Neuronal stem cell (in vitro differentiated cells): ENCODE measurements at regions not wholly inside any gene's neighbourhood (a gene's known extent, or its start where the extent isn't known, plus 50 kb on each side); places are given as distances from the start of the nearest gene placed in this dataset.

Experiments
- DNase-seq: peaks from one replicate; pipeline ENCODE4 v3.0.0-alpha.2; 2013; ENCODE audit warnings: low spot score
- H2AFZ ChIP-seq: one replicate; pipeline ENCODE4 v1.6.1; 2013; ENCODE audit warnings: mild to moderate bottlenecking, low read length, inconsistent platforms
- H2AK5ac ChIP-seq: 2 replicates; pipeline ENCODE4 v1.6.1; 2013; ENCODE audit warnings: low read depth, mild to moderate bottlenecking, inconsistent platforms, low read length, moderate library complexity, mixed read lengths
- H2BK120ac ChIP-seq: 2 replicates; pipeline ENCODE4 v1.6.1; 2013; ENCODE audit warnings: low read depth, mild to moderate bottlenecking, inconsistent platforms, low read length, moderate library complexity, mixed read lengths
- H2BK12ac ChIP-seq: one replicate; pipeline ENCODE4 v1.6.1; 2013; ENCODE audit warnings: low read length, inconsistent platforms
- H2BK15ac ChIP-seq: 2 replicates; pipeline ENCODE4 v1.6.1; 2013; ENCODE audit warnings: mild to moderate bottlenecking, low read length, inconsistent platforms, mixed read lengths
- H2BK5ac ChIP-seq: one replicate; pipeline ENCODE4 v1.6.1; 2013; ENCODE audit warnings: inconsistent platforms, mild to moderate bottlenecking, low read length, moderate library complexity
- H3K14ac ChIP-seq: one replicate; pipeline ENCODE4 v1.6.1; 2013; ENCODE audit warnings: low read length, inconsistent platforms
- H3K18ac ChIP-seq: 2 replicates; pipeline ENCODE4 v1.6.1; 2013; ENCODE audit warnings: low read length, inconsistent platforms
- H3K23ac ChIP-seq: 2 replicates; pipeline ENCODE4 v1.6.1; 2013; ENCODE audit warnings: low read depth, mild to moderate bottlenecking, mixed read lengths, low read length, inconsistent platforms; ENCODE audit not compliant: poor library complexity
- H3K27ac ChIP-seq: replicated peaks from 3 replicates; pipeline ENCODE4 v1.5.1; 2013; ENCODE audit warnings: low read length, inconsistent platforms
- H3K27me3 ChIP-seq, 3 experiments: 2 replicates each; pipeline ENCODE4 v1.6.1; 2013; ENCODE audit warnings: low read length in 3 of 3, mild to moderate bottlenecking in 2 of 3, inconsistent platforms in 1 of 3, low read depth in 1 of 3, mixed read lengths in 1 of 3, moderate library complexity in 1 of 3; ENCODE audit not compliant: control insufficient read depth in 3 of 3, insufficient read depth in 3 of 3
- H3K36me3 ChIP-seq, 2 donors: replicated peaks in 1 of 2; 2 replicates each; pipeline ENCODE4 v1.6.1; 2013; ENCODE audit warnings: low read length in 2 of 2; ENCODE audit not compliant: control insufficient read depth in 2 of 2, insufficient read depth in 2 of 2
- H3K4ac ChIP-seq: 2 replicates; pipeline ENCODE4 v1.6.1; 2013; ENCODE audit warnings: inconsistent platforms, mild to moderate bottlenecking, low read length, moderate library complexity
- H3K4me1 ChIP-seq, 2 donors: 1 replicate in 1 of 2; 2 replicates in 1 of 2; pipeline ENCODE4 v1.6.1; 2013; ENCODE audit warnings: low read length in 2 of 2, low read depth in 1 of 2; ENCODE audit not compliant: control insufficient read depth in 2 of 2, insufficient read depth in 1 of 2
- H3K4me2 ChIP-seq: one replicate; pipeline ENCODE4 v1.6.1; 2013; ENCODE audit warnings: mild to moderate bottlenecking, low read length, inconsistent platforms; ENCODE audit not compliant: insufficient read depth, poor library complexity, severe bottlenecking
- H3K4me3 ChIP-seq, 2 donors: 2 replicates each; pipeline ENCODE4 v1.5.1; 2013; ENCODE audit warnings: low read length in 2 of 2, mild to moderate bottlenecking in 2 of 2, inconsistent platforms in 1 of 2, moderate library complexity in 1 of 2
- H3K79me1 ChIP-seq: one replicate; pipeline ENCODE4 v1.6.1; 2013; ENCODE audit warnings: low read depth, mild to moderate bottlenecking, inconsistent platforms, low read length, moderate library complexity
- H3K9ac ChIP-seq: one replicate; pipeline ENCODE4 v1.6.1; 2013; ENCODE audit warnings: mild to moderate bottlenecking, low read depth, low read length, inconsistent platforms; ENCODE audit not compliant: poor library complexity
- H3K9me3 ChIP-seq, 2 donors: replicated peaks in 1 of 2; 2 replicates each; pipeline versions ENCODE3 to v1.6.1; 2013; ENCODE audit warnings: low read length in 2 of 2, mild to moderate bottlenecking in 2 of 2, inconsistent platforms in 1 of 2, low read depth in 1 of 2, mixed read lengths in 1 of 2, moderate library complexity in 1 of 2; ENCODE audit not compliant: control insufficient read depth in 2 of 2, insufficient read depth in 1 of 2
- H4K8ac ChIP-seq: one replicate; pipeline ENCODE4 v1.6.1; 2013; ENCODE audit warnings: low read depth, mild to moderate bottlenecking, inconsistent platforms, low read length, moderate library complexity
- H4K91ac ChIP-seq: one replicate; pipeline ENCODE4 v1.6.1; 2013; ENCODE audit warnings: low read length, low read depth, mild to moderate bottlenecking, inconsistent platforms; ENCODE audit not compliant: poor library complexity
- WGBS, 2 donors: extraction: QIAGEN DNeasy Blood & Tissue Kit; methylation state at CpG; one replicate each; pipeline ENCODE4 v1.1.7; 2013; ENCODE audit warnings: missing lambda C conversion rate in 2 of 2, mixed read lengths in 1 of 2; ENCODE audit not compliant: insufficient read length in 2 of 2, insufficient replicate concordance in 1 of 2; ENCODE audit errors: extremely low coverage in 2 of 2; 5-methylcytosine and 5-hydroxymethylcytosine counted together

DNA sequence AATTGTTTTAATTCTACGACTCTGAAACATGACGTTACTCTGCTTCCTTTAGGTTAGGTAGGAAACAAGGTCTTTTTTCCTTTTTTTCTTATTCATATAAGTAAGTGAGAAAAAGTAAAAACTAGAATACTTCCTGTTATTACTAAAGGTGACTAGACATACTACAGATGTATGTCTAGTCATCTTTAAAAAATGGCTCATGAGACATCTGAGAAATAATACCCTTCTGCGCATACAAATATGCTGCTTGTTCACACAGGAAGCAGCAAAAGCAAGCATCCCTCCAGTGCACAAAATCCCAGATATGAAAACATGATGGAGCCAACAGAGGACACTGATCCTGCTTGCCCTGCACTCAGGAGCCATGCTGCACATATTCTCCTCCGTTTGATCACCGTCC is 699.1 kb downstream of the EPM2A start:
- H2AFZ ChIP-seq: no peak overlapping the region
- H3K4ac ChIP-seq: no peak overlapping the region
- H3K27me3 ChIP-seq: no peaks in the 10 kb centered on the region
- no peak overlapping the region for H3K23ac ChIP-seq
- no peak overlapping the region for H4K91ac ChIP-seq
- no CpG with 5 or more reads among the region's 5 CpGs for WGBS, 2 donors
- H3K14ac ChIP-seq: no peak overlapping the region
- no peak overlapping the region for H2AK5ac ChIP-seq
- H3K27ac ChIP-seq: no peak overlapping the region
- no peak overlapping the region for H2BK120ac ChIP-seq
- H2BK5ac ChIP-seq: no peak overlapping the region
- H3K18ac ChIP-seq: no peak overlapping the region
- H3K4me2 ChIP-seq: no peak overlapping the region
- no peaks in the 10 kb centered on the region for H3K79me1 ChIP-seq
- H3K36me3 ChIP-seq: no peaks in the 10 kb centered on the region
- H4K8ac ChIP-seq: no peak overlapping the region
- no peak for DNase-seq
- H3K9ac ChIP-seq: no peak overlapping the region
- H3K4me1 ChIP-seq: no peaks in the 10 kb centered on the region
- no peak overlapping the region for H2BK12ac ChIP-seq
- H3K9me3 ChIP-seq: peaks cover 0 to 2% of the 10 kb centered on the region in 2 donors
- no peak overlapping the region for H2BK15ac ChIP-seq
- H3K4me3 ChIP-seq: no peak overlapping the region

DNA sequence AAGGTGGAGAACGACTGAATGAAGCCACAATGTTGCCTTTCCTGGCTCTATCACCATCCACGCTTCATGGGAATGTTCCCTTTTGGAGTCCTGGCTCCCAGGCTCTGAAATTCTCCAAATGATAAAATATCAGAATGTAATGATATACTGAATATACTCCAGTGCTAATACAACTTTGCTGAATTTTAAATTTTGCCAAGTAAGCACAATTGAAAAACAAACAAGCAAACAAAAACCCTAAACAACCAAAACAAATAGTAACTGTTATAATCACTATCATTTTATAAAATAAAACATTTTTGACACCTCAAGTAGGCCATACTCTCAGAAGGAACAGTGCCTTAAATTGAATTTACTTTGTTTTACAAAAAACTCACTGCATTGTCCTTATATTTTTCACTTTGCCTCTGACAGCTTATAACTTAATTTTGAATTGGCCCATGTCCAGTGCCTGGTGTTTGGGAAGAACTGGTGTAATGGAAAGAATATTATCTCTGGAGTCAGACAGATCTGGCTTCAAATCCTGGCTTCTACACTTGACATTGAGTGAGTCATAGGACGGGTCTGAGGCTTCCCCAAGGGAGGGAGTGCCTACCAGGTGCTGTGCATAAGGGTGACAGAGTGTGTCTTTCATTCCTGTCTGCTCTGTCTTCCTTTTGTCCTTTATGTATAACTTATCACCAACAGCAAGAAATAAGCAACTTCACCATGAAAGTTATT is 698.3 kb downstream of the EPM2A start:
- no peak overlapping the region for H3K4ac ChIP-seq
- H3K9me3 ChIP-seq: peaks cover 0 to 2% of the 10 kb centered on the region in 2 donors
- H4K91ac ChIP-seq: no peak overlapping the region
- no peak overlapping the region for H2BK12ac ChIP-seq
- H3K9ac ChIP-seq: no peak overlapping the region
- DNase-seq: no peak
- no peak overlapping the region for H2AK5ac ChIP-seq
- no peak overlapping the region for H3K4me2 ChIP-seq
- no peak overlapping the region for H4K8ac ChIP-seq
- H3K18ac ChIP-seq: no peak overlapping the region
- no peak overlapping the region for H2BK5ac ChIP-seq
- no peak overlapping the region for H3K23ac ChIP-seq
- H3K27me3 ChIP-seq: no peaks in the 10 kb centered on the region
- H3K79me1 ChIP-seq: no peaks in the 10 kb centered on the region
- H3K27ac ChIP-seq: no peak overlapping the region
- no peak overlapping the region for H2AFZ ChIP-seq
- H2BK120ac ChIP-seq: no peak overlapping the region
- no peaks in the 10 kb centered on the region for H3K36me3 ChIP-seq
- no peak overlapping the region for H3K14ac ChIP-seq
- no peaks in the 10 kb centered on the region for H3K4me1 ChIP-seq
- H3K4me3 ChIP-seq: no peak overlapping the region
- no peak overlapping the region for H2BK15ac ChIP-seq
- no CpG with 5 or more reads among the region's 3 CpGs for WGBS, 2 donors

DNA sequence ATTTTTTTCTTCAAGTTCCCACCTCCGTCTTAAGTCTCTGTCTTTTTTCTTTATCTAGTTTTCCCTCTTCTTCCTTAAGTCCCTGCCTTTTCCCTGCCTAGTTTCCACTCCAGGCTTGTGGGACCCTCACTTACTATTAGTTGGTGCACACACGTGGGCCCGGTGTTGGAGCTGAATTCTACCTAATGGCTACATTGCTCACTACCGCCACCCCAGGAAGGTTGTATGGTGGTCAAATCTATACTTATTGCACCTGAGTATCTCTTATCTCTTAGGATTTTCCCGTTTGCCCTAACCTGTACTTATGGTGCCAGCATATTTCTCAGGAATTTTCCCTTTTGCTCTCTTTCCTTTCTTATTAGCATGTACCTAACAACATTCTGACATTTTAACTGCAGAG is 692.8 kb downstream of the EPM2A start:
- H3K9me3 ChIP-seq: no peaks in the 10 kb centered on the region
- DNase-seq: no peak
- no peak overlapping the region for H2BK15ac ChIP-seq
- no peak overlapping the region for H3K18ac ChIP-seq
- H3K14ac ChIP-seq: no peak overlapping the region
- H2BK120ac ChIP-seq: no peak overlapping the region
- no peak overlapping the region for H2AK5ac ChIP-seq
- no peak overlapping the region for H4K91ac ChIP-seq
- H3K36me3 ChIP-seq: no peaks in the 10 kb centered on the region
- H2BK5ac ChIP-seq: no peak overlapping the region
- H2BK12ac ChIP-seq: no peak overlapping the region
- no peak overlapping the region for H3K4ac ChIP-seq
- no peak overlapping the region for H3K4me3 ChIP-seq
- no peaks in the 10 kb centered on the region for H3K79me1 ChIP-seq
- H3K9ac ChIP-seq: no peak overlapping the region
- no peak overlapping the region for H3K4me2 ChIP-seq
- no peak overlapping the region for H4K8ac ChIP-seq
- H3K27me3 ChIP-seq: no peaks in the 10 kb centered on the region
- H3K4me1 ChIP-seq: peaks cover 0 to 3% of the 10 kb centered on the region in 2 donors
- no peak overlapping the region for H2AFZ ChIP-seq
- WGBS, 2 donors: no CpG with 5 or more reads among the region's 5 CpGs
- H3K27ac ChIP-seq: no peak overlapping the region
- H3K23ac ChIP-seq: no peak overlapping the region

DNA sequence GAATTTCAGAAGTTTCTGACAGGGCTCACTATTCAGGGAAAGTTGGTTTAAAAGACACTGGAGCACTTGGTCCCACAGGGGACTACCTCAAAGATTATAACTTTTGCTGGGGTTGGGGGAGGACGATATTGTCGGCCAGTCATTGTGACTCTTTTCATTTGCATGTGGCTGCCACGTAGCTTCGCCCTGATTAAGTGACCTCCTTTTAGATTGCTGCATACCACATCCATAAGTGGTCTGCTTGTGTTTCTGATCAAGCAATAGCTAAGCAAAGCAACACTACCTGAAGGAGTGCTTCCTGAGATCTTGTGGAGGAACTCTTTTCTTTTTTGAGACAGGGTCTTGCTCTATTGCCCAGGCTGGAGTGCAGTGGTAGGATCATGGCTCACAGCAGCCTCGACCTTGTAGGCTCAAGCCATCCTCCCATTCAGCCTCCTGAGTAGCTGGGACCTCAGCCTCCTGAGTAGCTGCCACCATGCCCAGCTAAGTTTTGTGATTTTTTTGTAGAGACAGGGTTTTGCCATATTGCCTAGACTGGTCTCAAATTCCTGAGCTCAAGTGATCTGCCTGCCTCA is 691.3 kb downstream of the EPM2A start:
- H3K23ac ChIP-seq: no peak overlapping the region
- H3K9ac ChIP-seq: peak overlapping the region; percentile 13
- no peaks in the 10 kb centered on the region for H3K36me3 ChIP-seq
- H3K4me2 ChIP-seq: no peak overlapping the region
- H3K27me3 ChIP-seq: no peaks in the 10 kb centered on the region
- H2BK5ac ChIP-seq: no peak overlapping the region
- no peak overlapping the region for H3K4ac ChIP-seq
- H4K8ac ChIP-seq: no peak overlapping the region
- no peak overlapping the region for H4K91ac ChIP-seq
- peak overlapping the region; percentile 8 for H2AK5ac ChIP-seq
- H2BK120ac ChIP-seq: no peak overlapping the region
- no peak for DNase-seq
- H3K18ac ChIP-seq: no peak overlapping the region
- H2AFZ ChIP-seq: no peak overlapping the region
- no peak overlapping the region for H2BK12ac ChIP-seq
- no peaks in the 10 kb centered on the region for H3K9me3 ChIP-seq
- WGBS, 2 donors: no CpG with 5 or more reads among the region's 5 CpGs
- no peak overlapping the region for H3K27ac ChIP-seq
- no peak overlapping the region for H2BK15ac ChIP-seq
- no peak overlapping the region for H3K4me3 ChIP-seq
- no peaks in the 10 kb centered on the region for H3K79me1 ChIP-seq
- H3K14ac ChIP-seq: no peak overlapping the region
- peaks cover 0 to 3% of the 10 kb centered on the region in 2 donors for H3K4me1 ChIP-seq
